CD4-positive, alpha-beta T cell (primary cell): ENCODE measurements at regions not wholly inside any gene's neighbourhood (a gene's known extent, or its start where the extent isn't known, plus 50 kb on each side); places are given as distances from the start of the nearest gene placed in this dataset.

Experiments
- ATAC-seq: fragments of 200-7000 bp; cut with Tn5 transposase; one replicate; pipeline ENCODE4 v1.10.0; 2022; ENCODE audit warnings: mild to moderate bottlenecking; ENCODE audit not compliant: poor library complexity
- CTCF ChIA-PET: fragments of 350-600 bp; sonication (Branson Sonifier 250); formaldehyde crosslinking; loops from one replicate; lab custom pipeline; 2021; ENCODE audit warnings: antibody characterized with exemption, inconsistent platforms; lab: Charles Lee
- POLR2A ChIA-PET: fragments of 350-600 bp; sonication (Branson Sonifier 250); formaldehyde crosslinking; loops from one replicate; lab custom pipeline; 2021; ENCODE audit warnings: antibody characterized with exemption, inconsistent platforms; lab: Charles Lee
- DNase-seq, 14 experiments: peaks; one replicate each; pipeline ENCODE4 v3.0.0-alpha.2; 2013 to 2020; ENCODE audit warnings: mixed read lengths in 2 of 14
- H3K27ac ChIP-seq, 2 donors: one replicate each; pipeline versions ENCODE4 v1.5.1 to v1.7.0; 2013; ENCODE audit warnings: low read length in 2 of 2, low read depth in 1 of 2, mild to moderate bottlenecking in 1 of 2
- H3K27me3 ChIP-seq, 2 experiments: 1 replicate in 1 of 2; 2 replicates in 1 of 2; pipeline versions ENCODE4 v1.6.1 to v1.7.0; 2013; ENCODE audit warnings: low read length in 2 of 2, control low read depth in 1 of 2, mild to moderate bottlenecking in 1 of 2, moderate library complexity in 1 of 2; ENCODE audit not compliant: insufficient read depth in 2 of 2, control insufficient read depth in 1 of 2
- H3K36me3 ChIP-seq: one replicate; pipeline ENCODE4 v1.6.1; 2013; ENCODE audit warnings: low read length, control low read depth; ENCODE audit not compliant: insufficient read depth
- H3K4me1 ChIP-seq: one replicate; pipeline ENCODE4 v1.6.1; 2013; ENCODE audit warnings: low read length, control low read depth; ENCODE audit not compliant: insufficient read depth
- H3K4me3 ChIP-seq: one replicate; pipeline ENCODE4 v1.5.1; 2013; ENCODE audit warnings: mild to moderate bottlenecking, low read length, moderate library complexity
- H3K9me3 ChIP-seq, 2 experiments: 1 replicate in 1 of 2; 2 replicates in 1 of 2; pipeline versions ENCODE4 v1.6.1 to v1.7.0; 2013; ENCODE audit warnings: low read length in 2 of 2, mild to moderate bottlenecking in 2 of 2, control low read depth in 1 of 2, moderate library complexity in 1 of 2; ENCODE audit not compliant: control insufficient read depth in 1 of 2, insufficient read depth in 1 of 2
- H3K27ac Mint-ChIP-seq: one replicate; pipeline ENCODE4 v1.8.0; 2020; ENCODE audit warnings: mixed read lengths
- H3K27me3 Mint-ChIP-seq: one replicate; pipeline ENCODE4 v1.8.0; 2021; ENCODE audit warnings: mixed read lengths
- H3K36me3 Mint-ChIP-seq: one replicate; pipeline ENCODE4 v1.8.0; 2021; ENCODE audit warnings: low read depth, mixed read lengths
- H3K4me1 Mint-ChIP-seq: one replicate; pipeline ENCODE4 v1.8.0; 2021; ENCODE audit warnings: low read depth, mixed read lengths
- H3K4me3 Mint-ChIP-seq: one replicate; pipeline ENCODE4 v1.8.0; 2020; ENCODE audit warnings: mild to moderate bottlenecking, mixed read lengths
- H3K9me3 Mint-ChIP-seq: one replicate; pipeline ENCODE4 v1.8.0; 2020; ENCODE audit warnings: mixed read lengths
- CTCF ChIP-seq: fragments of 200-600 bp; IDR thresholded peaks from one replicate; pipeline ENCODE4 v1.8.0; 2022; ENCODE audit warnings: antibody characterized with exemption, mild to moderate bottlenecking
- intact Hi-C, 2 experiments: fragments of 100-400 bp; cut with DNase I in 1 of 2; cut with micrococcal nuclease in 1 of 2; formaldehyde crosslinking; loops; one replicate each; pipeline versions ENCODE4 v1.15.1 to v1.9.0; 2023 to 2025; cut with DNase I, micrococcal nuclease

DNA sequence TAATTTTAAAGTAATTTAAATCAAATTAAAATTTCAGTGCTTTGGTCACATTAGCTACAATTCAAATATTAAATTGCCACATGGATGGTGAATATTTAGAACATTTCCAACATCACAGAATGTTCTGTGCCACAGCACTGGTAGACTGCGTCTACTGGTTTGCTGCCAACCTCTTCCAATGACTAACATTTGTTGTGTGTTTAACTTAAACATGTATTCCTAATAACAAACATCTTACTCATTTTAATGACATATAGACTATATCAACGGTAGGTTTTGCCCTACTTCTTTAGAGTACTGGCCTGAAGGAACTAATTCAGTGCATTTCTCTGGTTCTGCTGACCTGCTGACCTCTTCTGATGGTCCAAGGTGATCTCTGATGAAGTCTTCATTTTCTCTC, 157.6 kb downstream of the DCK start:
- ATAC-seq, result no peak
- intact Hi-C loops, result no loop called here

GRCh38 chr4:71156616-71157015, 163.2 kb downstream of the DCK start:
- no peak overlapping the region for H3K4me3 ChIP-seq
- Mint-ChIP-seq H3K27me3 (peaks cover 30% of the 10 kb centered on the region), H3K27ac (no peak overlapping the region), H3K4me3 (no peak overlapping the region), H3K36me3 (no peaks in the 10 kb centered on the region), H3K9me3 (no peaks in the 10 kb centered on the region), H3K4me1 (no peaks in the 10 kb centered on the region)
- H3K36me3 ChIP-seq, result no peaks in the 10 kb centered on the region
- no peak for TF ChIP-seq CTCF
- no peak overlapping the region for H3K27ac ChIP-seq
- no peak for ATAC-seq
- H3K9me3 ChIP-seq, result no peaks in the 10 kb centered on the region
- DNase-seq, result no peak
- H3K4me1 ChIP-seq, result no peaks in the 10 kb centered on the region
- intact Hi-C loops, result no loop called here
- POLR2A ChIA-PET, result no interaction called here
- CTCF ChIA-PET, result no interaction called here
- no peaks in the 10 kb centered on the region for H3K27me3 ChIP-seq

More for the DNA sequence above, 157.6 kb downstream of the DCK start:
- Histone ChIP-seq H3K4me3 (no peak overlapping the region), H3K9me3 (no peaks in the 10 kb centered on the region), H3K27me3 (no peaks in the 10 kb centered on the region), H3K36me3 (no peaks in the 10 kb centered on the region), H3K27ac (no peak overlapping the region), H3K4me1 (no peaks in the 10 kb centered on the region)
- Mint-ChIP-seq H3K27me3 (peaks cover 8% of the 10 kb centered on the region), H3K4me1 (no peaks in the 10 kb centered on the region), H3K27ac (no peak overlapping the region), H3K9me3 (no peaks in the 10 kb centered on the region), H3K36me3 (no peaks in the 10 kb centered on the region), H3K4me3 (no peak overlapping the region)
- ChIA-PET POLR2A (no interaction called here), CTCF (interaction anchor here (0.6 kb wide), 1 partner anchor 29 kb away, joined by 4 read pairs; no protein-coding TSS in a partner anchor)
- no peak for TF ChIP-seq CTCF
- DNase-seq, result no peak

GRCh38 chr4:71162386-71162785, 168.9 kb downstream of the DCK start:
- Mint-ChIP-seq H3K4me3 (no peak overlapping the region), H3K27me3 (peaks cover 23% of the 10 kb centered on the region), H3K4me1 (no peaks in the 10 kb centered on the region), H3K36me3 (no peaks in the 10 kb centered on the region), H3K9me3 (no peaks in the 10 kb centered on the region), H3K27ac (no peak overlapping the region)
- H3K9me3 ChIP-seq, result no peaks in the 10 kb centered on the region
- H3K4me3 ChIP-seq, result no peak overlapping the region
- CTCF ChIA-PET, result no interaction called here
- POLR2A ChIA-PET, result no interaction called here
- no peak for TF ChIP-seq CTCF
- DNase-seq (no peak), ATAC-seq (no peak)
- intact Hi-C loops, result no loop called here
- H3K4me1 ChIP-seq, result no peaks in the 10 kb centered on the region
- H3K36me3 ChIP-seq, result no peaks in the 10 kb centered on the region
- H3K27ac ChIP-seq, result no peak overlapping the region
- H3K27me3 ChIP-seq, result no peaks in the 10 kb centered on the region
